Activated naive CD8-positive, alpha-beta T cell treated with anti-CD3 and anti-CD28 coated beads, Interleukin-2, amount 10 ng/mL, durations not matched to agents 7 days and 5 days (primary cell): ENCODE measurements at regions not wholly inside any gene's neighbourhood (a gene's known extent, or its start where the extent isn't known, plus 50 kb on each side); places are given as distances from the start of the nearest gene placed in this dataset.

Experiments
- ATAC-seq: fragments of 150-1000 bp; cut with Tn5 transposase; one replicate; pipeline ENCODE4 v1.10.0; 2021; ENCODE audit warnings: low read depth, moderate library complexity
- POLR2A ChIA-PET: fragments of 350-600 bp; sonication (Branson Sonifier 250); formaldehyde crosslinking; loops from one replicate; lab custom pipeline; 2021; ENCODE audit warnings: antibody characterized with exemption; lab: Charles Lee
- DNase-seq: peaks from one replicate; pipeline ENCODE4 v3.0.0; 2021
- H3K27ac Mint-ChIP-seq: one replicate; pipeline ENCODE4 v1.8.0; 2022; ENCODE audit warnings: mild to moderate bottlenecking, mixed read lengths
- H3K27me3 Mint-ChIP-seq: one replicate; pipeline ENCODE4 v1.8.0; 2022; ENCODE audit warnings: mild to moderate bottlenecking, moderate library complexity, mixed read lengths
- H3K36me3 Mint-ChIP-seq: one replicate; pipeline ENCODE4 v1.8.0; 2021; ENCODE audit warnings: mild to moderate bottlenecking, mixed read lengths
- H3K4me1 Mint-ChIP-seq: one replicate; pipeline ENCODE4 v1.8.0; 2021; ENCODE audit warnings: mixed read lengths
- H3K4me3 Mint-ChIP-seq: one replicate; pipeline ENCODE4 v1.8.0; 2022; ENCODE audit warnings: mild to moderate bottlenecking, moderate library complexity, mixed read lengths
- H3K9me3 Mint-ChIP-seq: one replicate; pipeline ENCODE4 v1.8.0; 2021; ENCODE audit warnings: mixed read lengths

DNA sequence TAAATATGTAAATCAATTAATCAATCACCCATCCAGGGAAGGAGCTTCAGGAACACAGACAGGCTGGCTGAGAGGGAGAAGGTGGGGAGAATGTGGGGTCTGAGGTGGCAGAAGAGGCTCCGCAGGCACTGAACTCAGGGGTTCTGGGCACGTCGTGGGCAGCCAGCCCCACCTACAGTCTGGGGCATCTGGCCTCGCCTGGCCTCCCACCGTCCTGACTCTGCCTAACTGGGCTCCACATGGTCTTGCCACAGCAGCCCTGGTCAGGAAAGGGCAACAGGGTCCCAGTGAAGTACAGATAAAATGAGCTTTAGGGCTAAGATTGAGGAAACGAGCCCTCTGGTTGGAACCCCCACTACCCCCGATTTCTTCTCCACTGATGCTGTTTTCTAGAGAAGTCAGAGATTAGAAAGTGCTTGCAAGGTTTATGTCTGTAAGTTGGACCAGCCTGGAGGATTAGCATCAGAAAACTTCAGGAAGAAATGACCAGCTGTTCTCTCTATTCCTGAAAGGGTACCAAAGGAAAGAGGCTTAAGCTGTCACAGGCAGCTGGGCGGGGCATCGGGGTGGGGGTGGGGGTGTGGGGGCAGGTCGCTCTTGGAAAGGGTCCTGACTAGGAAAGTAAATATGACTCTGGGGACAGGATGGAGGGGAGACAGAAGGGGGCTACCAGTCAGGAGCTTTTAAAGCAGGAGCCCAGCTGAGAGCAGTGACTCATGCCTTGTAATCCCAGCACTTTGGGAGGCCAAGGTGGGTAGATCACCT is 261.7 kb downstream of the BUD13 start:
- POLR2A ChIA-PET: no interaction called here
- ATAC-seq: no peak
- Mint-ChIP-seq H3K27ac (no peak overlapping the region), H3K9me3 (no peaks in the 10 kb centered on the region), H3K27me3 (peaks cover 3% of the 10 kb centered on the region), H3K4me3 (no peak overlapping the region), H3K4me1 (no peaks in the 10 kb centered on the region), H3K36me3 (no peaks in the 10 kb centered on the region)
- DNase-seq: no peak

DNA sequence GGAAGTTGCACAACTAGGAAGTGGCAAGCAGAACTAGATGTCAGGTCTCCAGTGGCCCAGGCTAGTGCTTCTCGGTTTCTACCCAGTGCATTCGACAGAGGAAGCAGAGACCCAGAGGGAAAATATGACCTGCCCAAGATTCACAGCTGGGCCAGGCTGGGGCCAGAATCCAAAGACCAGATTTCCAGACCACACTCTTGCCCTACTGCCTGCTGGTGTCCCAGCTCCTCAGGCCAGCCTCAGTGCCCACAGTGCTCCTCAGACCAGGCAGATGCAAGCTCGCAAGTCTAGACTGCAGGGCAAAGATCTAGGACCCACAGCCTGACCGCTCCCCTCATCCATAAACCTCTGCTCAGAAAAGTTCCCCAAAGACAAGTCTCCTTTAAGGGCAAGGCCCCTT is 262.6 kb downstream of the BUD13 start:
- Mint-ChIP-seq H3K4me3 (no peak overlapping the region), H3K9me3 (no peaks in the 10 kb centered on the region), H3K4me1 (no peaks in the 10 kb centered on the region), H3K27me3 (peaks cover 6% of the 10 kb centered on the region), H3K36me3 (no peaks in the 10 kb centered on the region), H3K27ac (no peak overlapping the region)
- POLR2A ChIA-PET: no interaction called here
- DNase-seq (no peak), ATAC-seq (no peak)

DNA sequence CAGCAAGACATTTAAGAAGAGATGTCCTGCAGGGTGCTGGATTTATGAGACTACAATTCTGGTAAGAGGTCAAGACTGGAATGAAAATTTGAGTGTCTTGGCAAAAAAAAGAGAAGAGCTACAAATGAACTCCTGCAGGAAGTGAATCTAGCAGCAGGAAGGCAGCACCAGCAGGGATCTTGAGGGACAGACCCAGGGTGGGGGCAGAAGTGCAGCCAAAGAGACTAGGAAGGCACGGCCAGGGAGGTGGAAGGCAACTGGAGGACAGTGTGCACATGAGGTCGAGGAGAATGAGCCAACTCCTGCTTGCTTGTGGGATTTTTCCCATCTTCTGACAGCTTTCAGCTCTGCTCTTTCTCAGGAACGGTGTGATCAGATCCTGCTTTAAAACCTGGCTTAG is 263.2 kb downstream of the BUD13 start:
- H3K27me3 Mint-ChIP-seq: peaks cover 6% of the 10 kb centered on the region
- no peak for ATAC-seq

DNA sequence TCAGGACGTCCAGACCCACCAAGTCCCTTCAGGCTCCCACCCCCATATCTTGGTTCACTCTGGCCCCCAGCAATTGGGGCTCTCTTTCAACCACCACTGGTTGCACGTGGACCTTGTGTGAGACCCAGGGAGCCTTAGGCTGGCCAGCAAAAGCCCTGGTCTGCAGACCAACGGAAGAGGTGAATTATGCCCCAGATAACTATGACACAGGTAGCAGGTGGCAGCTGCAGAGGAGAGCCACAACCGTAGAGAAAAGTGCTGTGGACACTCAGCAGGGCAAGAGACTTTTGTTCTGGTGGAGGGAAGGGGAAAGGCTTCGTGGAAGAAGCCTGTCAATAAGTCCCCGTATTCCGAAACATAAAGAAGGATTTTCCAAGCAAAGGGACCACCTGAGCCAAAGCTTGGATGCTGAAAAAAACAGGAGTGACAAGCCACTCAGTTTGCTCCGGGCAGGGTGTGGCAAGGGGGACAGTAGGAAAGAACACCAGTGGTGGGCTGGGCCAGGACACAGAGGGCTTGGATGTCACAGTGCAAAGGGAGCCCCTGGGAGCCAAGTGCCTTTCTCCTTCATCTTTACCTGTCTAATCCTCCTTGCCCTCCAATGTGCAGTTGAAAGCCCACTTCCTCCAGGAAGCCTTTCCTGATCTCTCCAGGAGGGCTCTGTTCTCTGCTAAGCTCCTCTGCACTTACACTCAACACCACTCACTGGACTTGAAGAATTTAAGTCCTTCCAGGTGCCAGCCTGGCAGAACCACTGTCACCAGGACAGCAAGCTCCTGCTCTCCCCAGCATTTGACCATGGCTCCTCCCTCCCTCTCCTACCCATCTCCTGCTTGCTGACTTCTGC is 264.7 kb downstream of the BUD13 start:
- POLR2A ChIA-PET: no interaction called here
- ATAC-seq: no peak
- no peak for DNase-seq
- Mint-ChIP-seq H3K27me3 (peaks cover 15% of the 10 kb centered on the region), H3K27ac (no peak overlapping the region), H3K36me3 (no peaks in the 10 kb centered on the region), H3K9me3 (no peaks in the 10 kb centered on the region), H3K4me3 (no peak overlapping the region), H3K4me1 (no peaks in the 10 kb centered on the region)

More for the DNA sequence above, 263.2 kb downstream of the BUD13 start:
- Mint-ChIP-seq H3K36me3 (no peaks in the 10 kb centered on the region), H3K4me1 (no peaks in the 10 kb centered on the region), H3K27ac (no peak overlapping the region), H3K9me3 (no peaks in the 10 kb centered on the region), H3K4me3 (no peak overlapping the region)
- DNase-seq: no peak
- POLR2A ChIA-PET: no interaction called here

DNA sequence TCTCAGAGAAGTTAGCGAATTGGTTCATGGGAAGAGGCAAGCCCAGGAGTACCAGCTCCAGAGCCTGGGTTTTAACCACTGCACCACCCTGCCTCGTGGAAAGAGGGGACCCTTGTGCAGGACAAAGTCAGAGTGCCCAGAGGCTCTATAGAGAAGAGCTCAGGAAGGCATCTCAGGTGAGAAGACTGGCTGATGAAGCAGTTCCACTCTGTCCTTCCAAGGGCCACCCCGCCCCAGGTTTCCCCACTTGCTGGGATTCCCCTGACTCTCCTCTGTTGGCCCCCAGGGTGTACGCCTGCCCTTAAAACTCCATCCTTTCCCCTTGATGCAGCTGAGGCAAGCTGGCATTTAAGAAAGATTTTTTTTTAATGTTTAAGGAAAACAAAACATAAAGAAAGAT is 265.8 kb downstream of the BUD13 start:
- DNase-seq: no peak
- POLR2A ChIA-PET: no interaction called here

DNA sequence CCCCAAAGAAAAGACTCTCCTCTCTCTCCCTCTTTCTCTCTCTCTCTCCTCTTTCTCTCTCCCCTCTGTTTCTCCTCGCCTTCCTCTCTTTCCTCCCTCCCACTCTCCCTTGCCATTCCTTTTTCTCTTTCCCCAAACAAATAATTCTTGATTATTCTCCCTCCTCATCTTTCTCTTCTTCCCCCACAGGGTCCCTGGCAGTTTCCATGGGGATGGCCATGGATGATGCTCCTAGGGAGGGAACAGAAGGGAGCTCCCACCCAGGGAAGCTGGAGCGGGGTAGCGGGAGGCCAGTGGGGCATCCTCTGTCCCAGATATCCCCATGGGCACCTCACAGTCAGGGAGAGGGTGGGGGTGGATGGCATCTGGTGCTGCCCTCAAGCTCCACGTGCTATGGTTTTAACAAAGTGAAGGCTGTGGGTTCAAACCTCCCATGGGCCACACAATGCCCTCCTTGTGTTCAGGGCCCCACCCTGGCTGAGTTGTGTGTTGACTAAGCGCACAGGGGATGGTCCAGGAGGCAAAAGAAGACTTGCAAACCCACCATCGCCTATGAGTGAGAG is 266.4 kb downstream of the BUD13 start:
- Mint-ChIP-seq H3K27ac (no peak overlapping the region), H3K9me3 (no peaks in the 10 kb centered on the region), H3K36me3 (no peaks in the 10 kb centered on the region), H3K4me1 (no peaks in the 10 kb centered on the region), H3K27me3 (peaks cover 31% of the 10 kb centered on the region), H3K4me3 (no peak overlapping the region)
- ATAC-seq (no peak), DNase-seq (no peak)
- POLR2A ChIA-PET: no interaction called here

More for the DNA sequence above, 265.8 kb downstream of the BUD13 start:
- ATAC-seq: no peak
- Mint-ChIP-seq H3K4me3 (no peak overlapping the region), H3K9me3 (no peaks in the 10 kb centered on the region), H3K4me1 (no peaks in the 10 kb centered on the region), H3K36me3 (no peaks in the 10 kb centered on the region), H3K27me3 (peaks cover 24% of the 10 kb centered on the region), H3K27ac (no peak overlapping the region)

DNA sequence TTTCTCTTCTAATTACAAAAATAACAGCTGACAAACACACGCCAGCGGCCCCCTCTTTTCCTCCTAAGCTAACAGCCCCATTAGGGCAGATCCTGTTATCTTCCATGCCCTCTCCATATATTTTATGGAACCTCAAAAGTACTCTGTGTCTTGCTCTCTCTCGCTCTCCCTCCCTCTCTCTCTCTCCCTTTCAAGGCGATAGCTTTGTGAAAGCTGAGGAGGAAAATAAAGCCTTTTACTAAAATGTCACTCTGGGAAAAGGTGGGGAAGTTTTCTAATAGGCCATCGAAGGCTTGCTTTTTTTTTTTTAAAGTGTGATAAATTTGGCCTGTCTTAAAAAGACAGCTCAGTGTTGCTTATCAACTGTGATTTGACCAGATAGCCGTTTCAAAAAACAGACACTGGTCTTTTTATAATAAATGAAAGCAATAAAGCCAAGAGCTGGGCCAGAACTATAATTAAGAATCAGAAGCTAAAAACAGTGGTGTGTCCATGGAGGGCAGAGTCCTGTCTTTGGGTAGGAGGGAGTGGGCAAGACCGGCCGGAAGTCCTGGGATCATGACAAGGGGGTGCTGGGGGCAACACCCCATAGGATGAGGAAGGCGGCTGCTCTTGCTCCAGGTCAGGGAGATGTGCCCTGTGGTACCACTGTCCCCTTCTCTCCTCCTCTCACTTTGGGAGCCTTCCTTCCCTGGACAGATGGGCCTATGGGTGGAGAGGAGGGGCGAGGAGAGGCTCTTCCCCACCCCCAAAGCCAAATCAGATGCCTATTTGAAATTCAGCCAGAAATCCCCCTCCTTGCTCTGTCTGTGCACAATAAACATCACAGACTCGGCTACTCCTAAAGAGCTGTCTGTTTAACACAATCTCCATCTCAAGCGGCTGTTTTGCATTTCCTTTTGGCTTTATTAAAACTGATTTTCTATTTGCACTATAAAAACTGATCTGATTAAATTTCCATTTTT is 267.2 kb downstream of the BUD13 start:
- H3K27ac Mint-ChIP-seq: no peak overlapping the region

DNA sequence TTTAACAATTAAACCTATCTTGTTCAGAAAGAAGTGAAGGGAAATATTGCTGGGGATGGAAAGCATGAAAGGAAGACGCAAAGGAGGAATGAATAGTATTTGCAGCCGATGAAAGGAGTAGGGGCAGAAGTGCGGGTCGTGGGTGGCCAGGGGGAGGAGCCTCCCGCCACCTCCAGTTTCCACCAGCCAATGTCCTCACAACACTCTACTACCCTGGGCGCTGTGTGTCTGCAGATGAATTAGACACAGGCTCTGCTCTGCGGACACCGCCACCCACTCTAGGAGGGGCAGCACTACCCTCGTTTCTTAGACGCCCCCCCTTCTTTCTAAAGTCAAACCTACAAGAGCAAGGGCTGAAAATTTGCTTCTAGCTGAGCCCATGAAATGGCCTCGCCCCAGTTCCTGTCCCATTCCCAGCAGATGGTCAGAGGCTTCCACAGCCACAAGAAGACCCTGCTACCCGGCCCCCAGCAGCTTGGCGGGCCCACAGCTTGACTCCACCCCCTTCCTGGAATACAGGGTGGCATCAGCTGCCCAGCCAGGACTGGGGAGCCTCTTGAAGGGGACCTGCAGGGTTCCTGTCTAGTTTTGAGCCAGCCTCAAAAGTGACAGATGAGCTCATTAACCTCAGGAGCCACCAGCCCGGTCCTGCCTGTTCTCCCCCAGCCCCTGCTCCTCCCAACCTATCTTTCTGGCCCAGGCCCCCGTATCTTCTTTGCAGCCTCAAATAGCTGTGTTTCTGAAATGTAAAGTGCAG is 268.1 kb downstream of the BUD13 start:
- Mint-ChIP-seq H3K27me3 (peaks cover 41% of the 10 kb centered on the region), H3K9me3 (no peaks in the 10 kb centered on the region), H3K36me3 (no peaks in the 10 kb centered on the region), H3K4me1 (no peaks in the 10 kb centered on the region), H3K27ac (no peak overlapping the region), H3K4me3 (no peak overlapping the region)
- POLR2A ChIA-PET: no interaction called here
- no peak for DNase-seq
- no peak for ATAC-seq

More for the DNA sequence above, 267.2 kb downstream of the BUD13 start:
- Mint-ChIP-seq H3K36me3 (no peaks in the 10 kb centered on the region), H3K9me3 (no peaks in the 10 kb centered on the region), H3K27me3 (peaks cover 36% of the 10 kb centered on the region), H3K4me1 (no peaks in the 10 kb centered on the region), H3K4me3 (no peak overlapping the region)
- DNase-seq (no peak), ATAC-seq (no peak)
- POLR2A ChIA-PET: no interaction called here

DNA sequence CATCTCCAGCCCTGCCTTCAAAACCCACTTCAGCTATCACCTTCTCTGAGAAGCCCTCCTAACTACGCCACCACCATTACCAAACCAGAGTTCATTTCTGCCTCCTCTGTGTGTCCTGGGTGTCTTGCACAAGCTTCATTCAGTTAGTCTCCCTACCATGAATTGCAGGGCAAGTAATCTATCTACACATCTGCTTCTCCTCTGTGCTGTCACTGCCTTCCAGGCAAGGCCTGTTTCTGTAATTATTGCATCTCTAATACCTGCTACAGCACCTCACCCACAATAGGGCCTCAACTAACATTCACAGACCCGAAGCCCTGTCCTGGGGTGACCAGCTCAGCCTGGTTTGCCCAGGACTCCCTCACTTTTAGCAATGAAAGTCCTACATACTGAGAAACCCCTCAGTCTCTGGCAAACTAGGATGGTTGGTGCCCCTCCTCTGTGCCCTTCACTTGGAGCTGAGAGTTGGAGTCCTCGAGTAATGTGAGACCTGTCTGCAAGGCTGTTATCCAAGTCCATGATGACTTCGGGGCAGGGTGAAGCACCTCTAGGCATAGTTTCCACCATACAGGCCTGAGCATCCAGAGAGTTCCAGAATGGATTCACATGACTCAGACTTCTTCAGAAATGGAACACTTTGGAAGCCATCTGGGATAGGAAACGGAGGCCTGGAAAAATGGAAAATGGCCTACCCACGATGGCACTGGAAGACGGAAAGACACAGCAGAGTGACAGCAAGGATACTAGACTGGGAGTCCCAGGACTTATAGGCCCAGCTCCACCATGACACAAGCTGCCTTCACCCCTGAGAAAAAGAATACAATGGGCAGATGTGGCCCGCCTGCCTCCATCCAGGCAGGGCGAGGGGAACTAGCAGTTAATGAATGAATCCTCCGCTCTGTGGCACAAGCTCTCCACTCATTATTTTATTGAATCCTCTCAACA is 269.3 kb downstream of the BUD13 start:
- peaks cover 48% of the 10 kb centered on the region for H3K27me3 Mint-ChIP-seq
- POLR2A ChIA-PET: no interaction called here

DNA sequence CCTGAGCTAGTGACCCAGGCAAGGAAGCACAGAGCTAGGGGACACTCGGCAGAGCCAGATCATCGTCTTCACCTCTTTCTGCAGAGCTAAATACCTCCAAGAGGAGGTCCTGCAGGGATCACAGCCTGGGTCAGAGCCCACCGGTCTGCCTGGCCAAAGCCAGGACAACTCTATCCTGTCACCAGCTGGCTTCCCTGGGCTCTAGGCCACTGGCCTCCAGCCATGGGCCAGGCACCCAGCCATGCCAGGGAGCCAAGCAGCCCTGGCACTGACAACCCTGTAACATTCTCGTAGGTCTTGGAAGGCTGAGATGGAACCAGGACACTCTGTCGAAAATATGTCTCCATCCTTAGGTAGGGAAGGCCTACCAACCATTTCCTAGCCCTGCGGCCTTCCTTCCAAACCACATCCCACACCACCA is 270.1 kb downstream of the BUD13 start:
- H3K36me3 Mint-ChIP-seq: no peaks in the 10 kb centered on the region
- DNase-seq (no peak), ATAC-seq (no peak)
- H3K4me1 Mint-ChIP-seq: no peaks in the 10 kb centered on the region
- H3K27ac Mint-ChIP-seq: no peak overlapping the region
- POLR2A ChIA-PET: no interaction called here
- no peaks in the 10 kb centered on the region for H3K9me3 Mint-ChIP-seq
- no peak overlapping the region for H3K4me3 Mint-ChIP-seq
- H3K27me3 Mint-ChIP-seq: peaks cover 48% of the 10 kb centered on the region

More for the DNA sequence above, 269.3 kb downstream of the BUD13 start:
- DNase-seq (no peak), ATAC-seq (no peak)
- Mint-ChIP-seq H3K4me3 (no peak overlapping the region), H3K9me3 (no peaks in the 10 kb centered on the region), H3K36me3 (no peaks in the 10 kb centered on the region), H3K4me1 (no peaks in the 10 kb centered on the region), H3K27ac (no peak overlapping the region)

DNA sequence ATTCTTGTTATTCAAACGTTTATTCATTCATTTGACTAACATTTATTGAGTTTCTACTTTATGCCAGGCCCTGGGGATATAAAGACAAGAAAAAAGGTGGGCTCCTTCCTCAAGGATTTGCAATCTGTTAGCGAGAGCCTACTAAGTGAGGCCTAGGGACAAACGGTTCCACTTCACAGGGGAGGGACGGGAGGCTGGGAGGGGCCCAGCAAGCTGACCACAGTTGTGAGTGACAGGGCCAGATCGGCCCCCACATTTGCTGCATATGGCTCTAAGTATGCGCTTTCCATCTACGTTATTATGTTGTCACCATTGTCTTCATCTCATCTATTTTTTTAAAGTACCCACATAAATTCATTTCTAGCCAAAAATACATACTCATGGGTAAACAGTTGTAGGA is 271.1 kb downstream of the BUD13 start:
- H3K27ac Mint-ChIP-seq: no peak overlapping the region
- ATAC-seq (no peak), DNase-seq (no peak)
- H3K4me3 Mint-ChIP-seq: no peak overlapping the region
- no peaks in the 10 kb centered on the region for H3K36me3 Mint-ChIP-seq
- POLR2A ChIA-PET: no interaction called here
- peaks cover 48% of the 10 kb centered on the region for H3K27me3 Mint-ChIP-seq
- no peaks in the 10 kb centered on the region for H3K9me3 Mint-ChIP-seq
- H3K4me1 Mint-ChIP-seq: no peaks in the 10 kb centered on the region
